Spleen (tissue), 7 donors: ENCODE measurements at regions not wholly inside any gene's neighbourhood (a gene's known extent, or its start where the extent isn't known, plus 50 kb on each side); places are given as distances from the start of the nearest gene placed in this dataset.

Experiments
- CTCF ChIP-seq, 11 experiments: fragments of 200-600 bp in 7 of 11; fragments of 450-650 bp in 4 of 11; sonication (generic) in 4 of 11; IDR thresholded peaks in 8 of 11; conservative IDR thresholded peaks in 3 of 11; 1 replicate in 7 of 11; 2 replicates in 4 of 11; pipeline versions ENCODE4 v1.4.0 to v1.8.0; 2016 to 2021; ENCODE audit warnings: antibody characterized with exemption in 11 of 11, inconsistent platforms in 4 of 11, mild to moderate bottlenecking in 1 of 11
- POLR2A ChIP-seq, 3 donors: fragments of 450-650 bp; IDR thresholded peaks; one replicate each; pipeline ENCODE4 v1.5.1; 2017; ENCODE audit warnings: antibody characterized with exemption in 3 of 3, mild to moderate bottlenecking in 1 of 3
- donor health status: DM: no; HTN: no; CAD: no; lungs with moderate emphysema.
- donor health status: DM: no; HTN: no; CAD: no.
- donor health status: DM: no; HTN: no; CAD: no.

- TF ChIP-seq CTCF (IDR thresholded peaks at IDR 0.05 in 8 of 11, conservative IDR thresholded peaks at IDR 0.05 in 3 of 11), result no peak
- no peak for TF ChIP-seq POLR2A (IDR thresholded peaks at IDR 0.05)
Measured at GRCh38 chr3:72535772-72536171, 312.5 kb downstream of the SHQ1 start.
